GM13976 (cell line): ENCODE measurements at regions not wholly inside any gene's neighbourhood (a gene's known extent, or its start where the extent isn't known, plus 50 kb on each side); places are given as distances from the start of the nearest gene placed in this dataset.

Source experiments
- DNase-seq: peaks from one replicate; pipeline ENCODE4 v3.0.0; 2012; ENCODE audit warnings: low spot score
- CTCF ChIP-seq: IDR thresholded peaks from 2 replicates; pipeline ENCODE4 v1.5.1; 2012; ENCODE audit warnings: borderline replicate concordance, mild to moderate bottlenecking; ENCODE audit not compliant: insufficient read depth; ENCODE audit errors: extremely low read depth, missing control alignments, control extremely low read depth
- in situ Hi-C: fragments of 300-500 bp; cut with MboI; formaldehyde crosslinking; loops from one replicate; pipeline ENCODE4 v1.12.0; 2022; ENCODE audit warnings: low sequenced_read_pairs, mixed read lengths, inconsistent platforms; ENCODE audit not compliant: unreplicated experiment

GRCh38 chr2:122927197-122927596 is 1097.9 kb upstream of the CNTNAP5 start:
- in situ Hi-C loops: no loop called here
- no peak for TF ChIP-seq CTCF
- DNase-seq: no peak

- in situ Hi-C loops: no loop called here
- no peak for TF ChIP-seq CTCF
- no peak for DNase-seq
Measured at GRCh38 chr2:122927710-122928557, 1097.2 kb upstream of the CNTNAP5 start.

GRCh38 chr2:122929347-122929746 is 1095.7 kb upstream of the CNTNAP5 start:
- no peak for TF ChIP-seq CTCF
- DNase-seq: no peak
- in situ Hi-C loops: no loop called here

GRCh38 chr2:122935506-122935905 is 1089.6 kb upstream of the CNTNAP5 start:
- in situ Hi-C loops: no loop called here
- no peak for DNase-seq
- TF ChIP-seq CTCF: no peak

GRCh38 chr2:122939796-122940195 is 1085.3 kb upstream of the CNTNAP5 start:
- in situ Hi-C loops: no loop called here
- no peak for TF ChIP-seq CTCF
- DNase-seq: no peak

GRCh38 chr2:122949523-122949922 is 1075.6 kb upstream of the CNTNAP5 start:
- no peak for DNase-seq
- in situ Hi-C loops: no loop called here
- no peak for TF ChIP-seq CTCF
